ENCODE measurements at regions not wholly inside any gene's neighbourhood (a gene's known extent, or its start where the extent isn't known, plus 50 kb on each side); places are given as distances from the start of the nearest gene placed in this dataset.

- Mint-ChIP-seq H3K27ac (no peak overlapping the region), H3K27me3 (ENCODE audit: low read depth) (peaks cover 92% of the 10 kb centered on the region), H3K4me3 (no peak overlapping the region), H3K4me1 (peaks cover 33% of the 10 kb centered on the region), H3K36me3 (peaks cover 15% of the 10 kb centered on the region), H3K9me3 (peaks cover 25% of the 10 kb centered on the region)
- DNase-seq (ENCODE audit: low spot score) (no peak), ATAC-seq (no peak)
- ChIA-PET CTCF (no interaction called here), POLR2A (no interaction called here)
- no peak for TF ChIP-seq ARID4B (CRISPR knock-in tag; IDR thresholded peaks at IDR 0.05; ENCODE audit: borderline replicate concordance)
- no peak for TF ChIP-seq NR2C2 (CRISPR knock-in tag; IDR thresholded peaks at IDR 0.05)
- no peak for TF ChIP-seq ATF3 (CRISPR knock-in tag; conservative IDR thresholded peaks at IDR 0.05)
- no peak for TF ChIP-seq RELA (CRISPR knock-in tag; IDR thresholded peaks at IDR 0.05; ENCODE audit: borderline replicate concordance)
These were observed 171.5 kb upstream of the GRB10 start for GRCh38 chr7:50954245-50954644.

GRCh38 chr7:50953820-50954219 is 171.1 kb upstream of the GRB10 start:
- Mint-ChIP-seq H3K9me3 (peaks cover 29% of the 10 kb centered on the region), H3K36me3 (peaks cover 15% of the 10 kb centered on the region), H3K27ac (no peak overlapping the region), H3K27me3 (ENCODE audit: low read depth) (peaks cover 90% of the 10 kb centered on the region), H3K4me1 (peaks cover 29% of the 10 kb centered on the region), H3K4me3 (no peak overlapping the region)
- CTCF ChIA-PET: no interaction called here
- TF ChIP-seq ESRRA (CRISPR knock-in tag; IDR thresholded peaks at IDR 0.05; ENCODE audit: borderline replicate concordance): no peak
- TF ChIP-seq PRDM15 (CRISPR knock-in tag; IDR thresholded peaks at IDR 0.05): no peak
- TF ChIP-seq CREM (CRISPR knock-in tag; IDR thresholded peaks at IDR 0.05): no peak
- TF ChIP-seq FOXJ3 (CRISPR knock-in tag; IDR thresholded peaks at IDR 0.05; ENCODE audit: borderline replicate concordance): no peak
- no peak for TF ChIP-seq ZNF281 (CRISPR knock-in tag; IDR thresholded peaks at IDR 0.05)
- TF ChIP-seq ELF4 (CRISPR knock-in tag; IDR thresholded peaks at IDR 0.05; ENCODE audit: low read depth): no peak
- TF ChIP-seq ZSCAN18 (CRISPR knock-in tag; IDR thresholded peaks at IDR 0.05): no peak
- POLR2A ChIA-PET: no interaction called here
- ATAC-seq (peak; percentile 11; the same call in 1 of the 2 replicates), DNase-seq (ENCODE audit: low spot score) (no peak)

Data from WTC11 (cell line).